ENCODE measurements at regions not wholly inside any gene's neighbourhood (a gene's known extent, or its start where the extent isn't known, plus 50 kb on each side); places are given as distances from the start of the nearest gene placed in this dataset.

GRCh38 chr18:61720496-61720895, 172.3 kb downstream of the RNF152 start:
- TF ChIP-seq RFX5 (IDR thresholded peaks at IDR 0.05; ENCODE audit: low read length) (no peak), CTCF (IDR thresholded peaks at IDR 0.05) (no peak)

Measured in SK-N-SH (cell line).